Endothelial cell (in vitro differentiated cells): ENCODE measurements at regions not wholly inside any gene's neighbourhood (a gene's known extent, or its start where the extent isn't known, plus 50 kb on each side); places are given as distances from the start of the nearest gene placed in this dataset.

Experiments
- DNase-seq: peaks from one replicate; pipeline ENCODE4 v3.0.0; 2021; ENCODE audit warnings: low spot score
- H3K27ac Mint-ChIP-seq: one replicate; pipeline ENCODE4 v1.8.0; 2021; ENCODE audit warnings: mixed read lengths, inconsistent platforms; ENCODE audit not compliant: unreplicated experiment
- H3K27me3 Mint-ChIP-seq: one replicate; pipeline ENCODE4 v1.8.0; 2021; ENCODE audit warnings: mild to moderate bottlenecking, moderate library complexity, mixed read lengths, inconsistent platforms; ENCODE audit not compliant: unreplicated experiment
- H3K36me3 Mint-ChIP-seq: one replicate; pipeline ENCODE4 v1.8.0; 2021; ENCODE audit warnings: mild to moderate bottlenecking, low read depth, mixed read lengths, inconsistent platforms; ENCODE audit not compliant: unreplicated experiment
- H3K4me1 Mint-ChIP-seq: one replicate; pipeline ENCODE4 v1.8.0; 2021; ENCODE audit warnings: mild to moderate bottlenecking, mixed read lengths, inconsistent platforms; ENCODE audit not compliant: unreplicated experiment
- H3K4me3 Mint-ChIP-seq: one replicate; pipeline ENCODE4 v1.8.0; 2021; ENCODE audit warnings: mild to moderate bottlenecking, mixed read lengths, inconsistent platforms; ENCODE audit not compliant: unreplicated experiment
- H3K9me3 Mint-ChIP-seq: one replicate; pipeline ENCODE4 v1.8.0; 2021; ENCODE audit warnings: mixed read lengths, inconsistent platforms; ENCODE audit not compliant: unreplicated experiment
- TF ChIP-seq, protein P1 (sequence below): fragments of 200-600 bp; sonication (generic); IDR thresholded peaks from one replicate; pipeline ENCODE4 v1.5.0; 2021; ENCODE audit warnings: antibody characterized with exemption; ENCODE audit not compliant: unreplicated experiment

DNA sequence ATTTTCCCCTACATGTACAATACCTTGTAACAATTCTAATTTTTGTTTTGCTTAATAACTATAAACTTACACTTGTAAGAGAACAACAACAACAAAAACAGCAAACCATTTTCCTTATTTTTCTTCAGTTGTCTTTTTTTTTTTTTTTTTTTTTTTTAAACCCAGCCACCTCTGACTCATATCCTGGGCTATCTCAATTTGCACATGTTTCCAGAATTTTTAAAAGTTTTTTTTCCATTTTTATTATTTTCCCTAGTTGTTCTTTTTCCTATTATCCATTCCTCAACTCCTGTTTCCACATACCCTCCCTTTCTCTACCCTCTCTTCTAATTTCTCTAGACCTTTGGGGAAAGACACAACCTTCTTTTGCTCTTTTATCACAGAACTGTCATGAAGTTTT, 112.5 kb downstream of the EFEMP1 start:
- H3K4me3 Mint-ChIP-seq: no peak overlapping the region
- no peak overlapping the region for H3K27ac Mint-ChIP-seq
- H3K9me3 Mint-ChIP-seq: peaks cover 4% of the 10 kb centered on the region
- H3K36me3 Mint-ChIP-seq: peaks cover 7% of the 10 kb centered on the region
- H3K4me1 Mint-ChIP-seq: no peaks in the 10 kb centered on the region
- DNase-seq: no peak
- H3K27me3 Mint-ChIP-seq: no peaks in the 10 kb centered on the region
- TF ChIP-seq, protein P1, sequence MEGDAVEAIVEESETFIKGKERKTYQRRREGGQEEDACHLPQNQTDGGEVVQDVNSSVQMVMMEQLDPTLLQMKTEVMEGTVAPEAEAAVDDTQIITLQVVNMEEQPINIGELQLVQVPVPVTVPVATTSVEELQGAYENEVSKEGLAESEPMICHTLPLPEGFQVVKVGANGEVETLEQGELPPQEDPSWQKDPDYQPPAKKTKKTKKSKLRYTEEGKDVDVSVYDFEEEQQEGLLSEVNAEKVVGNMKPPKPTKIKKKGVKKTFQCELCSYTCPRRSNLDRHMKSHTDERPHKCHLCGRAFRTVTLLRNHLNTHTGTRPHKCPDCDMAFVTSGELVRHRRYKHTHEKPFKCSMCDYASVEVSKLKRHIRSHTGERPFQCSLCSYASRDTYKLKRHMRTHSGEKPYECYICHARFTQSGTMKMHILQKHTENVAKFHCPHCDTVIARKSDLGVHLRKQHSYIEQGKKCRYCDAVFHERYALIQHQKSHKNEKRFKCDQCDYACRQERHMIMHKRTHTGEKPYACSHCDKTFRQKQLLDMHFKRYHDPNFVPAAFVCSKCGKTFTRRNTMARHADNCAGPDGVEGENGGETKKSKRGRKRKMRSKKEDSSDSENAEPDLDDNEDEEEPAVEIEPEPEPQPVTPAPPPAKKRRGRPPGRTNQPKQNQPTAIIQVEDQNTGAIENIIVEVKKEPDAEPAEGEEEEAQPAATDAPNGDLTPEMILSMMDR: no peak

DNA sequence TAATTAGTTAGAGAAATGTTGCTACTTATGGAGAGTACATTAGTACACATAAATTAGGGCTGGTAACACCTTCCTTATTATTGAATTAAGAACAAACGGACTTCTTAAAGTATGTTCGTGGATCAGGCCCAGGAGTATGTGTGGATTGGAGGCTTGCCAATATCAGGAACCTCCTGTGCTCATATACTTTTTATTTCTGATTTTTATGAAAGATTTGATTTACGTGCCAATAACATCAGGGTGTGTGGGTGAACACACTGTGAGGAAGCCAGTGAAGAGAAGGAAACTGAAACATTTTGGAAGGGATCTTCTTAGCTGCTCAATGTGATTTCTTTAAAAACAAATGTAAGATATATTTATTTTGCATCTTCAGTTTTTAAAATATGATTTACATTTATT, 113.0 kb downstream of the EFEMP1 start:
- no peaks in the 10 kb centered on the region for H3K4me1 Mint-ChIP-seq
- TF ChIP-seq, protein P1: no peak
- H3K36me3 Mint-ChIP-seq: peaks cover 7% of the 10 kb centered on the region
- no peak overlapping the region for H3K27ac Mint-ChIP-seq
- peaks cover 4% of the 10 kb centered on the region for H3K9me3 Mint-ChIP-seq
- no peak overlapping the region for H3K4me3 Mint-ChIP-seq
- H3K27me3 Mint-ChIP-seq: no peaks in the 10 kb centered on the region
- no peak for DNase-seq

DNA sequence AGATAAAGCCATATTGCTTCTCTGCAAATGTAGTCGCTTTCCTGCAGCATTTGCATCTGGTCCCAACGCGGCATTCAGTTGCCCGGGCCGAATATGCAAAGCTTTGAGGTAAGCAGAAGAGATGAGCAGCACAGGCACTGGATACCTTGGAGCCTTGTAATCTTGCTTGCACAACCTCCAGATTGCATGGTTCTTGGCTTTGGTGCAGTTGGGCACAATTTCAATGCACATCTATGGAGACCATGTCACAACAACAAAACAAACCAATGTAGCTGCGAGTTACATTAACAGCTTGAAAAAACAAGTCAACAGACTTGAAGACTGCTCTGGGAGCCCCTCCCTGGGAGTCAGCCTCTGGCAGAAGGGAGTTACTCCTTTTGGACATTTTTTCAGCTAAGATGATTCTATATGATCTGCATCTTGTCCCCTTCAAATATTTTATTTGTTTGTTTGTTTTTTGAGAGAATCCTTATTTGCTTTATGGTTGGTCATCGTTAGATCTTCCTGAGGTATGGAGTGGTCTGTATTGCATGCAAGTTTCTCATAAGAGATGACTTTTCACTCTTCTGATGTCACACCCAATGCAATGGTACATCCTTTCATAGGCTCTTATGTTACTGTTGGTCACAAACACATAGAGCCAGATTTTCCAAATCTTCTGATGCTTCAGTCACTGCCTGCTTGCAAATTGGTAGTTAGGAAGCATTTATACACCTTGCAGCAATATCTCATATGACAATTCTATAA, 113.5 kb downstream of the EFEMP1 start:
- peaks cover 7% of the 10 kb centered on the region for H3K36me3 Mint-ChIP-seq
- H3K9me3 Mint-ChIP-seq: peaks cover 4% of the 10 kb centered on the region
- TF ChIP-seq, protein P1: no peak
- H3K27me3 Mint-ChIP-seq: no peaks in the 10 kb centered on the region
- DNase-seq: no peak
- H3K4me3 Mint-ChIP-seq: no peak overlapping the region
- H3K4me1 Mint-ChIP-seq: no peaks in the 10 kb centered on the region
- no peak overlapping the region for H3K27ac Mint-ChIP-seq

DNA sequence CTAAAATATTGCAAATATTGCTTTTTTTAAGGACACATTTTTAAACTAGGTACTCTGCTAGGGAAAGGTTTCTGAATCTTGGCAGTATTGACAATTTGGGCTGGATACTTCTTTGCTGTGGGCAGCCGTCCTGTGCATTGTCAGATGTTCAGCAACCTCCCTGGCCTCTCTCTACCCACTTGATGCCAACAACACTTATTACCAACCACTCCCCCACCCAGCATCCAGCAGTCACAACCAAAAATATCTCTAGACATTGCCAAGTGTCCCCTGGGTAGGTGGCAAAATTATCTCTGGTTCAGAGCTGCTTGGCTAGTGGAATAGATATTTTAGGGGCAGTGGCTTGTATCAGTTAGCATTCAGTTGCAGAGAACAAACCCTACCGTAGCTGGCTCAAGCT, 114.3 kb upstream of the PNPT1 start:
- Mint-ChIP-seq H3K36me3 (peaks cover 4% of the 10 kb centered on the region), H3K27me3 (no peaks in the 10 kb centered on the region), H3K4me3 (no peak overlapping the region), H3K27ac (no peak overlapping the region), H3K4me1 (no peaks in the 10 kb centered on the region), H3K9me3 (peaks cover 4% of the 10 kb centered on the region)
- DNase-seq: no peak
- TF ChIP-seq, protein P1: no peak

DNA sequence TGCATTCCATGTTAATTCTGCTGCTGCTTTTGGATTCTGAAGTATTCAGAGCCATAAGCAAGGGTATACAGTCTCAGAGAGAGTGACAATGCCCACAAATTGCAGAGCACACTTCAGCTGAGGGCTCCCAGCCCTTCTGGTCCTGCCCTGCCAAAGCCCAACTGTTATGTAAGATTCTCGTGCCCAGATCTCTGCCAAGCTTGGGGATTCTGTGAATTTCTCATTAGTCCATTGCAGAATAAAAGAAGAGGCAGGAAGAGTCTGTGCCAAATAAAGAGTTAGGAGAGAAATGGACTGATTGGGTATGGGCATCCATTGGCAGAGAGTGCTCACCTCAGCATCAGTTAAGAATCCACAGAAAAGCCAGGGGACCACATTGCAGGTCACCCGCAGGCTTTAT, 112.0 kb upstream of the PNPT1 start:
- no peaks in the 10 kb centered on the region for H3K27me3 Mint-ChIP-seq
- H3K4me3 Mint-ChIP-seq: no peak overlapping the region
- H3K27ac Mint-ChIP-seq: no peak overlapping the region
- H3K9me3 Mint-ChIP-seq: no peaks in the 10 kb centered on the region
- no peak for DNase-seq
- TF ChIP-seq, protein P1: no peak
- no peaks in the 10 kb centered on the region for H3K4me1 Mint-ChIP-seq
- H3K36me3 Mint-ChIP-seq: no peaks in the 10 kb centered on the region
